Liver (tissue), 8 donors: ENCODE measurements at regions not wholly inside any gene's neighbourhood (a gene's known extent, or its start where the extent isn't known, plus 50 kb on each side); places are given as distances from the start of the nearest gene placed in this dataset.

Experiments
- DNase-seq: peaks from one replicate; pipeline ENCODE4 v3.0.0-alpha.2; 2017; ENCODE audit warnings: low spot score
- H3K27ac ChIP-seq, 2 donors: one replicate each; pipeline ENCODE4 v1.7.0; 2013; ENCODE audit warnings: inconsistent platforms in 2 of 2, low read length in 2 of 2, control low read depth in 1 of 2, low read depth in 1 of 2, mild to moderate bottlenecking in 1 of 2
- H3K27me3 ChIP-seq, 4 donors: one replicate each; pipeline versions ENCODE4 v1.6.1 to v1.7.0; 2013; ENCODE audit warnings: low read length in 3 of 4, inconsistent platforms in 1 of 4, mild to moderate bottlenecking in 1 of 4, moderate library complexity in 1 of 4; ENCODE audit not compliant: control insufficient read depth in 4 of 4, insufficient read depth in 4 of 4
- H3K36me3 ChIP-seq, 4 donors: one replicate each; pipeline versions ENCODE4 v1.6.1 to v1.7.0; 2013; ENCODE audit warnings: low read length in 3 of 4, mild to moderate bottlenecking in 3 of 4, low read depth in 1 of 4, moderate library complexity in 1 of 4; ENCODE audit not compliant: control insufficient read depth in 4 of 4, insufficient read depth in 3 of 4
- H3K4me1 ChIP-seq, 4 donors: one replicate each; pipeline versions ENCODE4 v1.6.1 to v1.7.0; 2013; ENCODE audit warnings: low read length in 3 of 4, mild to moderate bottlenecking in 3 of 4, moderate library complexity in 1 of 4; ENCODE audit not compliant: control insufficient read depth in 4 of 4, insufficient read depth in 4 of 4
- H3K4me3 ChIP-seq, 3 donors: one replicate each; pipeline versions ENCODE4 v1.6.1 to v1.7.0; 2013; ENCODE audit warnings: low read length in 3 of 3, control low read depth in 1 of 3, low read depth in 1 of 3, mild to moderate bottlenecking in 1 of 3
- H3K9ac ChIP-seq, 2 donors: one replicate each; pipeline ENCODE4 v1.7.0; 2013; ENCODE audit warnings: low read length in 2 of 2, mild to moderate bottlenecking in 2 of 2, moderate library complexity in 2 of 2, control low read depth in 1 of 2, low read depth in 1 of 2
- H3K9me3 ChIP-seq, 4 donors: one replicate each; pipeline versions ENCODE4 v1.6.1 to v1.7.0; 2013; ENCODE audit warnings: low read length in 3 of 4; ENCODE audit not compliant: control insufficient read depth in 4 of 4
- CTCF ChIP-seq: fragments of 150-350 bp; IDR thresholded peaks from 2 replicates; pipeline ENCODE4 v1.5.1; 2017; ENCODE audit warnings: improper control_type of control experiment, low read depth, low read length; ENCODE audit not compliant: missing input control
- EGR1 ChIP-seq, 2 donors: IDR thresholded peaks; 2 replicates each; pipeline ENCODE4 v1.6.1; 2016 to 2018; ENCODE audit warnings: antibody characterized with exemption in 2 of 2, low read depth in 2 of 2
- FOXA1 ChIP-seq: IDR thresholded peaks from 2 replicates; pipeline ENCODE4 v1.6.1; 2016; ENCODE audit warnings: antibody characterized with exemption
- FOXA2 ChIP-seq: IDR thresholded peaks from 2 replicates; pipeline ENCODE4 v1.6.1; 2016; ENCODE audit warnings: antibody characterized with exemption
- GABPA ChIP-seq, 2 donors: IDR thresholded peaks in 1 of 2; conservative IDR thresholded peaks in 1 of 2; 2 replicates each; pipeline ENCODE4 v1.6.1; 2016; ENCODE audit warnings: antibody characterized with exemption in 2 of 2, mild to moderate bottlenecking in 1 of 2, moderate library complexity in 1 of 2
- HNF4A ChIP-seq, 2 donors: conservative IDR thresholded peaks; 2 replicates each; pipeline ENCODE4 v1.6.1; 2016; ENCODE audit warnings: antibody characterized with exemption in 2 of 2, mild to moderate bottlenecking in 2 of 2
- HNF4G ChIP-seq: IDR thresholded peaks from 2 replicates; pipeline ENCODE4 v1.6.1; 2016; ENCODE audit warnings: antibody characterized with exemption
- JUND ChIP-seq, 2 donors: IDR thresholded peaks; 2 replicates each; pipeline ENCODE4 v1.6.1; 2016; ENCODE audit warnings: antibody characterized with exemption in 2 of 2
- MAX ChIP-seq: IDR thresholded peaks from 2 replicates; pipeline ENCODE4 v1.6.1; 2016; ENCODE audit warnings: antibody characterized with exemption
- NR2F2 ChIP-seq: IDR thresholded peaks from 2 replicates; pipeline ENCODE4 v1.6.1; 2016; ENCODE audit warnings: antibody characterized with exemption
- RAD21 ChIP-seq, 2 donors: IDR thresholded peaks; 2 replicates each; pipeline ENCODE4 v1.6.1; 2016; ENCODE audit warnings: antibody characterized with exemption in 2 of 2, mild to moderate bottlenecking in 2 of 2
- REST ChIP-seq: IDR thresholded peaks from 2 replicates; pipeline ENCODE4 v1.6.1; 2016; ENCODE audit warnings: antibody characterized with exemption, mild to moderate bottlenecking
- RXRA ChIP-seq, 2 donors: IDR thresholded peaks; 2 replicates each; pipeline ENCODE4 v1.6.1; 2017 to 2018; ENCODE audit warnings: antibody characterized with exemption in 2 of 2, mild to moderate bottlenecking in 1 of 2
- SP1 ChIP-seq: IDR thresholded peaks from 2 replicates; pipeline ENCODE4 v1.6.1; 2018; ENCODE audit warnings: antibody characterized with exemption, mild to moderate bottlenecking
- TAF1 ChIP-seq: conservative IDR thresholded peaks from 2 replicates; pipeline ENCODE4 v1.6.1; 2016; ENCODE audit warnings: antibody characterized with exemption, mild to moderate bottlenecking
- YY1 ChIP-seq: IDR thresholded peaks from 2 replicates; pipeline ENCODE4 v1.6.1; 2016; ENCODE audit warnings: antibody characterized with exemption, mild to moderate bottlenecking
- ZBTB33 ChIP-seq: IDR thresholded peaks from 2 replicates; pipeline ENCODE4 v1.6.1; 2016; ENCODE audit warnings: antibody characterized with exemption
- WGBS: extraction: QIAGEN DNeasy Blood & Tissue Kit; methylation state at CpG from one replicate; pipeline ENCODE4 v1.1.7; 2013; 5-methylcytosine and 5-hydroxymethylcytosine counted together
- donor health status: healthy.
- donor health status: healthy.
- donor health status: healthy.
- donor health status: healthy.
- donor health status: healthy.

GRCh38 chr7:84822941-84823510, 363.8 kb downstream of the SEMA3D start:
- Histone ChIP-seq H3K36me3 (no peaks in the 10 kb centered on the region), H3K9ac (no peak overlapping the region), H3K9me3 (peaks cover 0 to 2% (median 0%) of the 10 kb centered on the region in 4 donors), H3K27ac (no peak overlapping the region), H3K4me1 (no peaks in the 10 kb centered on the region), H3K4me3 (no peak overlapping the region), H3K27me3 (no peaks in the 10 kb centered on the region)
- TF ChIP-seq RXRA (IDR thresholded peaks at IDR 0.05) (no peak), ZBTB33 (no peak), REST (no peak), HNF4A (conservative IDR thresholded peaks at IDR 0.05) (no peak), RAD21 (IDR thresholded peaks at IDR 0.05) (no peak)
- 78% methylated on average over 6 of the region's 6 CpGs for WGBS
- DNase-seq, result no peak

- H3K9ac ChIP-seq, result no peak overlapping the region
- no peak overlapping the region for H3K27ac ChIP-seq
- H3K9me3 ChIP-seq, result peaks cover 0 to 2% (median 0%) of the 10 kb centered on the region in 4 donors
- WGBS, result 86% methylated on average over 3 of the region's 3 CpGs
- no peaks in the 10 kb centered on the region for H3K4me1 ChIP-seq
- H3K27me3 ChIP-seq, result no peaks in the 10 kb centered on the region
- DNase-seq, result no peak
- H3K4me3 ChIP-seq, result no peak overlapping the region
- no peaks in the 10 kb centered on the region for H3K36me3 ChIP-seq
- TF ChIP-seq GABPA (IDR thresholded peaks at IDR 0.05 in 1 of 2, conservative IDR thresholded peaks at IDR 0.05 in 1 of 2), result no peak
- TF ChIP-seq RAD21 (IDR thresholded peaks at IDR 0.05), result no peak
- no peak for TF ChIP-seq YY1
- TF ChIP-seq HNF4A (conservative IDR thresholded peaks at IDR 0.05), result no peak
- no peak for TF ChIP-seq RXRA (IDR thresholded peaks at IDR 0.05)
- TF ChIP-seq FOXA1, result no peak
- TF ChIP-seq FOXA2, result no peak
- TF ChIP-seq JUND (IDR thresholded peaks at IDR 0.05), result no peak
- no peak for TF ChIP-seq ZBTB33
- no peak for TF ChIP-seq SP1
- no peak for TF ChIP-seq TAF1
- no peak for TF ChIP-seq EGR1 (IDR thresholded peaks at IDR 0.05; ENCODE audit: low read depth in 2 of 2)
- TF ChIP-seq HNF4G, result no peak
- TF ChIP-seq REST, result no peak
- TF ChIP-seq MAX, result no peak
- TF ChIP-seq CTCF, result no peak
- no peak for TF ChIP-seq NR2F2
These were observed 365.0 kb downstream of the SEMA3D start for GRCh38 chr7:84821671-84822534.
